Common myeloid progenitor, CD34-positive (primary cell): ENCODE measurements at regions not wholly inside any gene's neighbourhood (a gene's known extent, or its start where the extent isn't known, plus 50 kb on each side); places are given as distances from the start of the nearest gene placed in this dataset.
A peak's percentile ranks its signal among the peaks of the same experiment; 100 is the strongest.

ENCODE experiments used
- CTCF ChIA-PET: fragments of 350-600 bp; sonication (Branson Sonifier 250); formaldehyde crosslinking; loops from one replicate; lab custom pipeline; 2021; ENCODE audit warnings: antibody characterized with exemption; lab: Charles Lee
- POLR2A ChIA-PET: fragments of 350-600 bp; sonication (Branson Sonifier 250); formaldehyde crosslinking; loops from one replicate; lab custom pipeline; 2021; ENCODE audit warnings: antibody characterized with exemption; lab: Charles Lee
- DNase-seq, 3 donors: peaks; one replicate each; pipeline versions ENCODE4 v3.0.0 to v3.0.0-alpha.2; 2013
- H3K27ac ChIP-seq, 2 experiments: 1 replicate in 1 of 2; 2 replicates in 1 of 2; pipeline ENCODE4 v1.7.0; 2013; ENCODE audit warnings: inconsistent platforms in 2 of 2, low read length in 2 of 2, mild to moderate bottlenecking in 2 of 2, low read depth in 1 of 2, moderate library complexity in 1 of 2; ENCODE audit not compliant: severe bottlenecking in 2 of 2, insufficient read depth in 1 of 2, poor library complexity in 1 of 2
- H3K27me3 ChIP-seq, 5 experiments: replicated peaks in 2 of 5; 1 replicate in 3 of 5; 2 replicates in 2 of 5; pipeline versions ENCODE4 v1.6.1 to v1.7.0; 2013; ENCODE audit warnings: low read length in 4 of 5, mild to moderate bottlenecking in 2 of 5, moderate library complexity in 2 of 5, inconsistent platforms in 1 of 5; ENCODE audit not compliant: insufficient read depth in 5 of 5, control insufficient read depth in 4 of 5
- H3K36me3 ChIP-seq, 4 experiments: 1 replicate in 2 of 4; 2 replicates in 2 of 4; pipeline versions ENCODE4 v1.6.1 to v1.7.0; 2013; ENCODE audit warnings: low read length in 3 of 4, control low read depth in 1 of 4, mild to moderate bottlenecking in 1 of 4; ENCODE audit not compliant: control insufficient read depth in 4 of 4, insufficient read depth in 4 of 4
- H3K4me1 ChIP-seq, 4 experiments: 1 replicate in 3 of 4; 2 replicates in 1 of 4; pipeline versions ENCODE4 v1.6.1 to v1.7.1; 2013; ENCODE audit warnings: low read length in 3 of 4, mild to moderate bottlenecking in 3 of 4, control low read depth in 1 of 4, inconsistent platforms in 1 of 4, moderate library complexity in 1 of 4; ENCODE audit not compliant: control insufficient read depth in 4 of 4, insufficient read depth in 4 of 4; ENCODE audit errors: control extremely low read depth in 1 of 4
- H3K4me3 ChIP-seq, 7 experiments: 1 replicate in 4 of 7; 2 replicates in 3 of 7; pipeline versions ENCODE4 v1.5.1 to v1.7.0; 2013; ENCODE audit warnings: mild to moderate bottlenecking in 7 of 7, low read length in 6 of 7, moderate library complexity in 6 of 7, inconsistent platforms in 2 of 7, low read depth in 2 of 7, control low read depth in 1 of 7; ENCODE audit not compliant: insufficient read depth in 4 of 7, control insufficient read depth in 1 of 7; ENCODE audit errors: extremely low read depth in 1 of 7
- H3K9me3 ChIP-seq, 5 experiments: 1 replicate in 4 of 5; 2 replicates in 1 of 5; pipeline versions ENCODE4 v1.6.1 to v1.7.1; 2013; ENCODE audit warnings: low read length in 4 of 5, mild to moderate bottlenecking in 2 of 5, inconsistent platforms in 1 of 5, low read depth in 1 of 5, moderate library complexity in 1 of 5; ENCODE audit not compliant: control insufficient read depth in 4 of 5, insufficient read depth in 2 of 5; ENCODE audit errors: control extremely low read depth in 1 of 5
- WGBS: methylation state at CpG from one replicate; pipeline ENCODE4 v1.1.5; 2013; ENCODE audit not compliant: insufficient coverage; 5-methylcytosine and 5-hydroxymethylcytosine counted together

GRCh38 chr13:84980571-84980970 lies 818.6 kb downstream of the SLITRK6 start:
- ChIA-PET CTCF (no interaction called here), POLR2A (no interaction called here)
- WGBS: 100% methylated on average over 1 of the region's 2 CpGs
- Histone ChIP-seq H3K9me3 (no peaks in the 10 kb centered on the region), H3K27me3 (no peaks in the 10 kb centered on the region), H3K27ac (peak overlapping the region in 1 of 2 experiments; percentile 10), H3K4me1 (peaks cover 0 to 9% (median 1%) of the 10 kb centered on the region in 4 experiments), H3K36me3 (no peaks in the 10 kb centered on the region), H3K4me3 (no peak overlapping the region)
- DNase-seq: peak in 2 of 3 donors; percentile 66 to 78

GRCh38 chr13:84978851-84979250 lies 820.4 kb downstream of the SLITRK6 start:
- CTCF ChIA-PET: no interaction called here
- H3K36me3 ChIP-seq: no peaks in the 10 kb centered on the region
- no peaks in the 10 kb centered on the region for H3K27me3 ChIP-seq
- POLR2A ChIA-PET: no interaction called here
- DNase-seq: peak in 2 of 3 donors; percentile 40 to 68
- H3K27ac ChIP-seq: no peak overlapping the region
- H3K9me3 ChIP-seq: no peaks in the 10 kb centered on the region
- H3K4me1 ChIP-seq: peaks cover 0 to 14% (median 1%) of the 10 kb centered on the region in 4 experiments
- no peak overlapping the region for H3K4me3 ChIP-seq

- Histone ChIP-seq H3K27ac (no peak overlapping the region), H3K27me3 (no peaks in the 10 kb centered on the region), H3K9me3 (peaks cover 0 to 9% (median 0%) of the 10 kb centered on the region in 5 experiments), H3K36me3 (no peaks in the 10 kb centered on the region), H3K4me1 (peaks cover 0 to 10% (median 0%) of the 10 kb centered on the region in 4 experiments), H3K4me3 (peak overlapping the region in 1 of 7 experiments; percentile 13)
- WGBS: no CpG with 5 or more reads among the region's 1 CpG
- CTCF ChIA-PET: no interaction called here
- POLR2A ChIA-PET: no interaction called here
- no peak for DNase-seq
Observed at GRCh38 chr13:84973661-84974060, 825.6 kb downstream of the SLITRK6 start.

- H3K27ac ChIP-seq: no peak overlapping the region
- H3K9me3 ChIP-seq: peaks cover 0 to 9% (median 0%) of the 10 kb centered on the region in 5 experiments
- H3K4me3 ChIP-seq: no peak overlapping the region
- ChIA-PET POLR2A (no interaction called here), CTCF (no interaction called here)
- peaks cover 0 to 7% (median 0%) of the 10 kb centered on the region in 4 experiments for H3K4me1 ChIP-seq
- DNase-seq: no peak
- H3K36me3 ChIP-seq: no peaks in the 10 kb centered on the region
- no peaks in the 10 kb centered on the region for H3K27me3 ChIP-seq
- WGBS: 100% methylated on average over 1 of the region's 4 CpGs
Observed at GRCh38 chr13:84972907-84973306, 826.3 kb downstream of the SLITRK6 start.

GRCh38 chr13:84962849-84963248 lies 836.4 kb downstream of the SLITRK6 start:
- no peaks in the 10 kb centered on the region for H3K27me3 ChIP-seq
- POLR2A ChIA-PET: no interaction called here
- no peak overlapping the region for H3K4me3 ChIP-seq
- no CpG with 5 or more reads among the region's 1 CpG for WGBS
- CTCF ChIA-PET: no interaction called here
- H3K4me1 ChIP-seq: peaks cover 0 to 4% (median 0%) of the 10 kb centered on the region in 4 experiments
- H3K36me3 ChIP-seq: no peaks in the 10 kb centered on the region
- no peaks in the 10 kb centered on the region for H3K9me3 ChIP-seq
- no peak for DNase-seq
- no peak overlapping the region for H3K27ac ChIP-seq

GRCh38 chr13:84962141-84962750 lies 837.0 kb downstream of the SLITRK6 start:
- Histone ChIP-seq H3K9me3 (no peaks in the 10 kb centered on the region), H3K27ac (no peak overlapping the region), H3K36me3 (no peaks in the 10 kb centered on the region), H3K4me1 (peaks cover 0 to 4% (median 0%) of the 10 kb centered on the region in 4 experiments), H3K27me3 (no peaks in the 10 kb centered on the region), H3K4me3 (no peak overlapping the region)
- 79% methylated on average over 9 of the region's 12 CpGs for WGBS
- POLR2A ChIA-PET: no interaction called here
- CTCF ChIA-PET: no interaction called here
- DNase-seq: peak in 1 of 3 donors; percentile 13

- H3K27ac ChIP-seq: no peak overlapping the region
- H3K4me1 ChIP-seq: peaks cover 0 to 4% (median 0%) of the 10 kb centered on the region in 4 experiments
- no peak for DNase-seq
- over 99% methylated on average over 10 of the region's 10 CpGs for WGBS
- no peaks in the 10 kb centered on the region for H3K9me3 ChIP-seq
- H3K36me3 ChIP-seq: no peaks in the 10 kb centered on the region
- H3K27me3 ChIP-seq: no peaks in the 10 kb centered on the region
- no peak overlapping the region for H3K4me3 ChIP-seq
- CTCF ChIA-PET: no interaction called here
- POLR2A ChIA-PET: no interaction called here
Observed at GRCh38 chr13:84961023-84961422, 838.2 kb downstream of the SLITRK6 start.
